Spleen (tissue), 11 donors: ENCODE measurements at regions not wholly inside any gene's neighbourhood (a gene's known extent, or its start where the extent isn't known, plus 50 kb on each side); places are given as distances from the start of the nearest gene placed in this dataset.

Experiments used
- DNase-seq: peaks from one replicate; pipeline ENCODE4 v3.0.0-alpha.2; 2020
- H3K27ac ChIP-seq, 8 donors: fragments of 200-600 bp; sonication (generic) in 7 of 8; 1 replicate in 4 of 8; 2 replicates in 4 of 8; pipeline versions ENCODE4 v1.5.0 to v1.8.0; 2016 to 2021; ENCODE audit warnings: inconsistent platforms in 4 of 8, mild to moderate bottlenecking in 4 of 8, moderate library complexity in 1 of 8
- H3K27me3 ChIP-seq, 7 donors: fragments of 200-600 bp; sonication (generic) in 6 of 7; replicated peaks in 1 of 7; 1 replicate in 4 of 7; 2 replicates in 3 of 7; pipeline versions ENCODE4 v1.5.0 to v1.8.0; 2016 to 2021; ENCODE audit warnings: inconsistent platforms in 3 of 7, mild to moderate bottlenecking in 1 of 7
- H3K36me3 ChIP-seq, 6 donors: fragments of 200-600 bp; sonication (generic) in 5 of 6; 1 replicate in 4 of 6; 2 replicates in 2 of 6; pipeline versions ENCODE4 v1.5.0 to v1.8.0; 2016 to 2021; ENCODE audit warnings: inconsistent platforms in 2 of 6
- H3K4me1 ChIP-seq, 6 donors: fragments of 200-600 bp; sonication (generic) in 5 of 6; 1 replicate in 3 of 6; 2 replicates in 3 of 6; pipeline versions ENCODE4 v1.5.0 to v1.8.0; 2016 to 2021; ENCODE audit warnings: inconsistent platforms in 3 of 6
- H3K4me3 ChIP-seq, 8 donors: fragments of 200-600 bp; sonication (generic) in 7 of 8; 1 replicate in 4 of 8; 2 replicates in 4 of 8; pipeline versions ENCODE4 v1.5.0 to v1.8.0; 2016 to 2021; ENCODE audit warnings: inconsistent platforms in 4 of 8, mild to moderate bottlenecking in 4 of 8, moderate library complexity in 2 of 8
- H3K9me3 ChIP-seq, 8 donors: fragments of 200-600 bp; sonication (generic) in 7 of 8; 1 replicate in 4 of 8; 2 replicates in 4 of 8; pipeline versions ENCODE4 v1.5.0 to v1.8.0; 2016 to 2021; ENCODE audit warnings: inconsistent platforms in 4 of 8
- POLR2A ChIP-seq, 3 donors: fragments of 450-650 bp; IDR thresholded peaks; one replicate each; pipeline ENCODE4 v1.5.1; 2017; ENCODE audit warnings: antibody characterized with exemption in 3 of 3, mild to moderate bottlenecking in 1 of 3
- POLR2AphosphoS5 ChIP-seq, 3 donors: sonication (generic); formaldehyde crosslinking; IDR thresholded peaks; one replicate each; pipeline ENCODE4 v1.5.1; 2017; ENCODE audit warnings: antibody characterized with exemption in 3 of 3
- WGBS, 5 donors: extraction: QIAGEN DNeasy Blood & Tissue Kit in 3 of 5; methylation state at CpG; one replicate each; pipeline versions ENCODE4 v1.1.5 to v1.1.7; 2013 to 2018; 5-methylcytosine and 5-hydroxymethylcytosine counted together
- intact Hi-C: fragments of 100-400 bp; cut with DNase I; formaldehyde crosslinking; loops from one replicate; pipeline ENCODE4 v1.15.0; 2023; ENCODE audit warnings: low total_unique reads
- TF ChIP-seq, protein P1 (sequence below), 11 experiments: fragments of 200-600 bp in 7 of 11; fragments of 450-650 bp in 4 of 11; sonication (generic) in 4 of 11; IDR thresholded peaks in 8 of 11; conservative IDR thresholded peaks in 3 of 11; 1 replicate in 7 of 11; 2 replicates in 4 of 11; pipeline versions ENCODE4 v1.4.0 to v1.8.0; 2016 to 2021; ENCODE audit warnings: antibody characterized with exemption in 11 of 11, inconsistent platforms in 4 of 11, mild to moderate bottlenecking in 1 of 11
- donor health status: healthy with polysubstance abuse.
- donor health status: DM: no; HTN: no; CAD: no; lungs with moderate emphysema.
- donor health status: DM: no; HTN: no; CAD: no.
- donor health status: Bipolar disorder and iron deficiency.
- donor health status: healthy.
- donor health status: DM: no; HTN: no; CAD: no.
- donor health status: DM: yes; HTN: yes; CAD: no.

DNA sequence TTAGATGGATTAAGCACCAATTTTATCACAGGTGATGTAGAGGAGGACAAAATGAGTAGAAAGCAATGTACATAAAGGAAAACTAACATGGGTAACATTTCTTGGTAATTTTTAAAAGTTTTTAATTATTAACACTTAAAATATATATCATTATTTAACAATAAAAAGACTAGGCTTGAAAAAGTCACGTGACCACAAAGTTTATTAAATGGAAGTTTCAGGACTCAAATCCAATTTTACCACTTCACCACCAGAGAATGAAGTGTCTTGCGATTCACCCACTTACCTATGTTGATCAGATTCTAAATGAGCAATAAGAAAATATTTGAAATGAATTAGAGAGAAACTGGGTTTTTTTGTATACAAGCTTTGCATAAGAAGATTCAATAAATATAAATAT lies 721.3 kb downstream of the GBE1 start:
- DNase-seq = no peak
- Histone ChIP-seq H3K9me3 (peaks cover 0 to 9% (median 0%) of the 10 kb centered on the region in 8 donors), H3K27ac (no peak overlapping the region), H3K4me3 (no peak overlapping the region), H3K36me3 (no peaks in the 10 kb centered on the region), H3K4me1 (no peaks in the 10 kb centered on the region), H3K27me3 (no peaks in the 10 kb centered on the region)
- WGBS, 5 donors = 71 to 84% (median 82%) methylated on average over 2 of the region's 2 CpGs
- intact Hi-C loops = no loop called here
- TF ChIP-seq, protein P1, sequence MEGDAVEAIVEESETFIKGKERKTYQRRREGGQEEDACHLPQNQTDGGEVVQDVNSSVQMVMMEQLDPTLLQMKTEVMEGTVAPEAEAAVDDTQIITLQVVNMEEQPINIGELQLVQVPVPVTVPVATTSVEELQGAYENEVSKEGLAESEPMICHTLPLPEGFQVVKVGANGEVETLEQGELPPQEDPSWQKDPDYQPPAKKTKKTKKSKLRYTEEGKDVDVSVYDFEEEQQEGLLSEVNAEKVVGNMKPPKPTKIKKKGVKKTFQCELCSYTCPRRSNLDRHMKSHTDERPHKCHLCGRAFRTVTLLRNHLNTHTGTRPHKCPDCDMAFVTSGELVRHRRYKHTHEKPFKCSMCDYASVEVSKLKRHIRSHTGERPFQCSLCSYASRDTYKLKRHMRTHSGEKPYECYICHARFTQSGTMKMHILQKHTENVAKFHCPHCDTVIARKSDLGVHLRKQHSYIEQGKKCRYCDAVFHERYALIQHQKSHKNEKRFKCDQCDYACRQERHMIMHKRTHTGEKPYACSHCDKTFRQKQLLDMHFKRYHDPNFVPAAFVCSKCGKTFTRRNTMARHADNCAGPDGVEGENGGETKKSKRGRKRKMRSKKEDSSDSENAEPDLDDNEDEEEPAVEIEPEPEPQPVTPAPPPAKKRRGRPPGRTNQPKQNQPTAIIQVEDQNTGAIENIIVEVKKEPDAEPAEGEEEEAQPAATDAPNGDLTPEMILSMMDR (IDR thresholded peaks at IDR 0.05 in 8 of 11, conservative IDR thresholded peaks at IDR 0.05 in 3 of 11) = no peak
- TF ChIP-seq POLR2A (IDR thresholded peaks at IDR 0.05) (no peak), POLR2AphosphoS5 (IDR thresholded peaks at IDR 0.05) (no peak)

DNA sequence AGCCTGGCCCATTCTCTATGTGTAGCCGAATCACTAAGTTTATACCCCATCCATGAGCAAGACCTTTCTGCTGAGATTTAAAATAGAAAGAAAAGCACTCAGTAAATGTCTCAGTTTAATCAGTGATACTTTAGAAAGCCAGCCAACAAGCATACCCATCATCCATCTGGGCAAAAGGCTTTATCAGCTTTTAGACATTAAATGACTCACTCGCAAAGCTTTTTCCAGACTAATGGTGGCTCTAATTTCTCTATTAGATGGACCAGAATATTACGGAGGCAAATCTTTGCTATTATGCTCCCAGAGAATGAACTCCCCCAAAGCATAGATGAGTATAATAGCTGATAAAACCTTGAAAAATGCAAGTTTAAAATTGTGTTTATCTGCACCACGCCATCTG lies 727.8 kb downstream of the GBE1 start:
- H3K4me3 ChIP-seq = no peak overlapping the region
- no peaks in the 10 kb centered on the region for H3K27me3 ChIP-seq
- intact Hi-C loops = no loop called here
- H3K9me3 ChIP-seq = no peaks in the 10 kb centered on the region
- TF ChIP-seq POLR2A (IDR thresholded peaks at IDR 0.05) (no peak), POLR2AphosphoS5 (IDR thresholded peaks at IDR 0.05) (no peak)
- TF ChIP-seq, protein P1 (IDR thresholded peaks at IDR 0.05 in 8 of 11, conservative IDR thresholded peaks at IDR 0.05 in 3 of 11) = no peak
- no peaks in the 10 kb centered on the region for H3K4me1 ChIP-seq
- WGBS, 5 donors = 69 to 88% (median 81%) methylated on average over 4 of the region's 4 CpGs
- no peaks in the 10 kb centered on the region for H3K36me3 ChIP-seq
- no peak overlapping the region for H3K27ac ChIP-seq
- no peak for DNase-seq

DNA sequence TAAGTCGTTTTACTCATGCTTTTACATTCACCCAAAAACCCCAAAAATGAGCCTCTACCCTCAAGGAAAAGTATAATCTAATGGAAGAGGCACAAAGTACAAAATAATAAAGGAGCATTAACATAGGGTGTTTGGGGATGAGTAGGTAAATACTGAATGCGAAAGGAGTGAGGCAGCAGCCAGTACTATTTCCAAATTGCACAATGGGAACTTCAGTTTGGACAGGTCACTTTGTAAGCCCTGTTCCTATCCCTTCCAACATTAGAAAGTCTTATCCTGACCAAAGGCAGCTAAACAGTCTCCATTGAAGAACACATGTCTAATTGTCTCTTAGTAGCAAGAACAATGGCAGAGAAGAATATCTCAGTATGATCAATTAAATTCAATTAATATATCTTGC lies 728.3 kb downstream of the GBE1 start:
- no peaks in the 10 kb centered on the region for H3K27me3 ChIP-seq
- no peaks in the 10 kb centered on the region for H3K9me3 ChIP-seq
- WGBS, 5 donors = 68 to 83% (median 77%) methylated on average over 2 of the region's 2 CpGs
- intact Hi-C loops = no loop called here
- no peaks in the 10 kb centered on the region for H3K4me1 ChIP-seq
- TF ChIP-seq POLR2AphosphoS5 (IDR thresholded peaks at IDR 0.05) = no peak
- TF ChIP-seq, protein P1 (IDR thresholded peaks at IDR 0.05 in 8 of 11, conservative IDR thresholded peaks at IDR 0.05 in 3 of 11) = no peak
- no peak for TF ChIP-seq POLR2A (IDR thresholded peaks at IDR 0.05)
- H3K4me3 ChIP-seq = no peak overlapping the region
- no peaks in the 10 kb centered on the region for H3K36me3 ChIP-seq
- H3K27ac ChIP-seq = no peak overlapping the region
- no peak for DNase-seq

DNA sequence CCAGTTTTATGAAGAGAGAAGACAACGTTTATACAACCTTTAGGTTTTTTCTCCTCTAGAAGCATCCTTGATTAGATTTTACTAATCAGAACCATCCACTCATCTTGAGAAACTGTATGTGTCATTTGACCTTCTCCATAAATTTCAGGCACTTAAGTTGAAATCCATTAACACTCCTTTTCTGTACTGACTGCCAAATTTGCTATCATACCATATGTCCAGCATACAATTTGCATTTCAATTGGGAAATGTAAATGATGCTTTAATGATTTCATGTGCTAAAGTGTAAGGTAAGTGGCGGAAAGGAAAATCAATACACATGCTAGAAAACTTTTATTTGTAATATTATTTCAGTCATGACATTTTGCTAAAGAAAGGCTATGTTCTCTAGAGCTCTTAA lies 731.6 kb downstream of the GBE1 start:
- Histone ChIP-seq H3K4me3 (no peak overlapping the region), H3K27me3 (no peaks in the 10 kb centered on the region), H3K27ac (no peak overlapping the region), H3K36me3 (no peaks in the 10 kb centered on the region), H3K9me3 (no peaks in the 10 kb centered on the region), H3K4me1 (no peaks in the 10 kb centered on the region)
- TF ChIP-seq, protein P1 (IDR thresholded peaks at IDR 0.05 in 8 of 11, conservative IDR thresholded peaks at IDR 0.05 in 3 of 11) = no peak
- TF ChIP-seq POLR2A (IDR thresholded peaks at IDR 0.05) = no peak
- no peak for TF ChIP-seq POLR2AphosphoS5 (IDR thresholded peaks at IDR 0.05)
- intact Hi-C loops = no loop called here
- WGBS, 5 donors = 63 to 77% (median 73%) methylated on average over 2 of the region's 2 CpGs
- DNase-seq = no peak
